ENCODE measurements at regions not wholly inside any gene's neighbourhood (a gene's known extent, or its start where the extent isn't known, plus 50 kb on each side); places are given as distances from the start of the nearest gene placed in this dataset.

- TF ChIP-seq CTCF (IDR thresholded peaks at IDR 0.05) (no peak), ZFX (IDR thresholded peaks at IDR 0.05; ENCODE audit: borderline replicate concordance) (no peak)
- H3K27ac ChIP-seq = no peak overlapping the region
These were observed 490.5 kb downstream of the TNS1 start for GRCh38 chr2:217512259-217512658.

- H3K27ac ChIP-seq = no peak overlapping the region
- no peak for TF ChIP-seq ZFX (IDR thresholded peaks at IDR 0.05; ENCODE audit: borderline replicate concordance)
- no peak for TF ChIP-seq CTCF (IDR thresholded peaks at IDR 0.05)
These were observed 490.9 kb downstream of the TNS1 start for GRCh38 chr2:217511850-217512249.

- TF ChIP-seq CTCF (IDR thresholded peaks at IDR 0.05) = peak; percentile 74
- TF ChIP-seq ZFX (IDR thresholded peaks at IDR 0.05; ENCODE audit: borderline replicate concordance) = no peak
- no peak overlapping the region for H3K27ac ChIP-seq
These were observed 492.0 kb downstream of the TNS1 start for GRCh38 chr2:217510771-217511291.

- TF ChIP-seq CTCF (IDR thresholded peaks at IDR 0.05) (no peak), ZFX (IDR thresholded peaks at IDR 0.05; ENCODE audit: borderline replicate concordance) (no peak)
- H3K27ac ChIP-seq = no peak overlapping the region
These were observed 497.5 kb downstream of the TNS1 start for GRCh38 chr2:217505303-217505702.

GRCh38 chr2:217501887-217502286 is 500.9 kb downstream of the TNS1 start:
- no peak for TF ChIP-seq ZFX (IDR thresholded peaks at IDR 0.05; ENCODE audit: borderline replicate concordance)
- no peak for TF ChIP-seq CTCF (IDR thresholded peaks at IDR 0.05)
- no peak overlapping the region for H3K27ac ChIP-seq

GRCh38 chr2:217497843-217498377 is 504.9 kb downstream of the TNS1 start:
- H3K27ac ChIP-seq = no peak overlapping the region
- TF ChIP-seq CTCF (IDR thresholded peaks at IDR 0.05) (no peak), ZFX (IDR thresholded peaks at IDR 0.05; ENCODE audit: borderline replicate concordance) (no peak)

GRCh38 chr2:217494557-217494956 is 508.2 kb downstream of the TNS1 start:
- TF ChIP-seq CTCF (IDR thresholded peaks at IDR 0.05) (no peak), ZFX (IDR thresholded peaks at IDR 0.05; ENCODE audit: borderline replicate concordance) (no peak)
- H3K27ac ChIP-seq = no peak overlapping the region
